GM12878 (cell line): ENCODE measurements at regions not wholly inside any gene's neighbourhood (a gene's known extent, or its start where the extent isn't known, plus 50 kb on each side); places are given as distances from the start of the nearest gene placed in this dataset.

Experiments
- ATAC-seq: fragments of 200-7000 bp; cut with Tn5 transposase; 3 replicates; pipeline ENCODE4 v1.9.1; 2020; ENCODE audit warnings: mild to moderate bottlenecking, moderate library complexity
- BruUV-seq: library from RNA; stranded (reverse); fragments of 400-500 nt; replicated peaks from 2 replicates; lab custom pipeline; 2021; lab: Mats Ljungman, UMichigan
- CTCF ChIA-PET: fragments of 300-600 bp; sonication (Branson Sonifier 250); formaldehyde crosslinking; extraction: SDS; loops from one replicate; lab custom pipeline; 2021; ENCODE audit warnings: inconsistent platforms; lab: Yijun Ruan, JAX
- POLR2A ChIA-PET: fragments of 350-600 bp; formaldehyde crosslinking; extraction: SDS; loops from one replicate; lab custom pipeline; 2021; ENCODE audit warnings: inconsistent platforms; lab: Charles Lee
- RAD21 ChIA-PET: fragments of 300-600 bp; sonication (Branson Sonifier 250); formaldehyde crosslinking; loops from one replicate; lab custom pipeline; 2023; ENCODE audit warnings: antibody characterized with exemption; ENCODE audit not compliant: unreplicated experiment; lab: Charles Lee
- SMC1A ChIA-PET: fragments of 300-600 bp; sonication (Branson Sonifier 250); formaldehyde crosslinking; loops from one replicate; lab custom pipeline; 2023; ENCODE audit not compliant: unreplicated experiment, uncharacterized antibody; lab: Charles Lee
- DNase-seq: peaks from one replicate; pipeline ENCODE4 v3.0.0-alpha.2; 2011; ENCODE audit warnings: low read depth, low spot score
- FAIRE-seq: peaks from 3 replicates; lab custom pipeline; 2011; peaks lifted over from hg19 to GRCh38; lab: Jason Lieb, UNC
- H2AFZ ChIP-seq: 2 replicates; pipeline ENCODE4 v1.6.0; 2011; ENCODE audit warnings: low read depth, low read length, control low read depth; ENCODE audit not compliant: control insufficient read depth
- H3K27ac ChIP-seq: 2 replicates; pipeline ENCODE4 v1.5.1; 2011; ENCODE audit warnings: control low read depth; ENCODE audit not compliant: control insufficient read depth, insufficient read depth
- H3K27me3 ChIP-seq, 2 experiments: replicated peaks in 1 of 2; 2 replicates each; pipeline versions ENCODE4 v1.6.0 to v1.6.1; 2011; ENCODE audit warnings: low read length in 1 of 2; ENCODE audit not compliant: control insufficient read depth in 2 of 2, insufficient read depth in 2 of 2
- H3K36me3 ChIP-seq, 2 experiments: 2 replicates each; pipeline ENCODE4 v1.5.1; 2011; ENCODE audit warnings: low read length in 1 of 2; ENCODE audit not compliant: control insufficient read depth in 2 of 2, insufficient read depth in 2 of 2
- H3K4me1 ChIP-seq: 2 replicates; pipeline ENCODE4 v1.6.1; 2011; ENCODE audit warnings: mild to moderate bottlenecking, low read length, moderate library complexity, mixed read lengths; ENCODE audit not compliant: control insufficient read depth, insufficient read depth
- H3K4me2 ChIP-seq: 2 replicates; pipeline ENCODE4 v1.6.0; 2011; ENCODE audit warnings: control low read depth; ENCODE audit not compliant: control insufficient read depth, insufficient read depth
- H3K4me3 ChIP-seq: fragments of 200-600 bp; sonication (generic); 2 replicates; pipeline ENCODE4 v1.5.1; 2016
- H3K79me2 ChIP-seq: 2 replicates; pipeline ENCODE4 v1.6.0; 2011; ENCODE audit warnings: low read length; ENCODE audit not compliant: control insufficient read depth, insufficient read depth
- H3K9ac ChIP-seq: 2 replicates; pipeline ENCODE4 v1.8.0; 2011; ENCODE audit warnings: low read length, control low read depth, mixed read lengths; ENCODE audit not compliant: control insufficient read depth, insufficient read depth
- H3K9me3 ChIP-seq: replicated peaks from 3 replicates; pipeline ENCODE4 v1.5.1; 2011; ENCODE audit warnings: mild to moderate bottlenecking, low read length; ENCODE audit not compliant: control insufficient read depth, insufficient read depth
- H4K20me1 ChIP-seq: 2 replicates; pipeline ENCODE4 v1.6.0; 2011; ENCODE audit not compliant: control insufficient read depth, insufficient read depth
- ATF7 ChIP-seq: fragments of 450-650 bp; IDR thresholded peaks from 2 replicates; pipeline ENCODE4 v1.6.1; 2016; ENCODE audit warnings: low read depth, mild to moderate bottlenecking
- CREB1 ChIP-seq: IDR thresholded peaks from 2 replicates; pipeline ENCODE4 v1.6.1; 2012; ENCODE audit warnings: low read depth, mild to moderate bottlenecking, inconsistent platforms
- CREM ChIP-seq: IDR thresholded peaks from 2 replicates; pipeline ENCODE4 v1.6.1; 2014; ENCODE audit warnings: antibody characterized with exemption, low read depth
- EGR1 ChIP-seq, 2 experiments: IDR thresholded peaks; 1 replicate in 1 of 2; 2 replicates in 1 of 2; pipeline ENCODE4 v1.6.1; 2011 to 2012; ENCODE audit warnings: low read depth in 2 of 2, low read length in 2 of 2, borderline replicate concordance in 1 of 2, mild to moderate bottlenecking in 1 of 2, moderate library complexity in 1 of 2
- PKNOX1 ChIP-seq: fragments of 450-650 bp; IDR thresholded peaks from 2 replicates; pipeline ENCODE4 v1.6.1; 2016; ENCODE audit warnings: mild to moderate bottlenecking
- PRDM15 ChIP-seq: fragments of 450-650 bp; formaldehyde crosslinking; IDR thresholded peaks from 2 replicates; pipeline ENCODE4 v1.4.0; 2020; ENCODE audit warnings: mild to moderate bottlenecking, moderate library complexity
- ZBED1 ChIP-seq: IDR thresholded peaks from 2 replicates; pipeline ENCODE4 v1.6.1; 2016; ENCODE audit warnings: borderline replicate concordance
- WGBS: methylation state at CpG from one replicate; pipeline ENCODE4 v1.1.6; 2016; ENCODE audit warnings: low lambda C conversion rate; ENCODE audit not compliant: insufficient replicate concordance, insufficient coverage; ENCODE audit errors: missing lambda C conversion rate; 5-methylcytosine and 5-hydroxymethylcytosine counted together
- in situ Hi-C: fragments of 300-500 bp; cut with MboI; formaldehyde crosslinking; loops from 9 replicates; pipeline ENCODE4 v1.14.3; 2018; ENCODE audit warnings: mixed read lengths
- intact Hi-C: fragments of 100-400 bp; cut with micrococcal nuclease; formaldehyde crosslinking; loops from one replicate; pipeline ENCODE4 v1.14.2; 2022; ENCODE audit not compliant: unreplicated experiment
- TF ChIP-seq, protein P1 (sequence below): fragments of 450-650 bp; formaldehyde crosslinking; IDR thresholded peaks from 2 replicates; pipeline ENCODE4 v1.4.0; 2022; ENCODE audit warnings: mild to moderate bottlenecking, moderate library complexity
- TF ChIP-seq, protein P2 (sequence below): fragments of 450-650 bp; IDR thresholded peaks from 2 replicates; pipeline ENCODE4 v1.6.1; 2016; ENCODE audit warnings: mild to moderate bottlenecking, moderate library complexity, borderline replicate concordance

DNA sequence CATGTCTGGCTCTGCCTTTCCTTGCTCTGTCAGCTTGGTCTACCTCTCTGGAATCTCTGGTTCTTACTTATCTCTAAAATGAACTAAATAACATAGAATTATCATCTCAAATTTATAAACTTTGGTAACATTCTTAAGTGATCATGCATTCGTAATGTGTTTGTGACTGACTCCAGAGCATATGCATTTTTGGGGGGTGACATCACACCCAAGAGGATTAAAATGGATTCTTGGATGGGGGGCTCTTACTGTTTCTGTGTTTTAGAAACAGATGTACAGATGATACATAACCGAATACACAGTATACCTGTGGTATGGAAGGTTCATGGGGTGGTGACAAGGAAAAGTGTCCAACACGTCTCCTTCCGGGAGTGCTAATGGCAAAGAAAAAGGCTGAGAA lies 1162.1 kb downstream of the VRK1 start (continued):
- TF ChIP-seq, protein P1, sequence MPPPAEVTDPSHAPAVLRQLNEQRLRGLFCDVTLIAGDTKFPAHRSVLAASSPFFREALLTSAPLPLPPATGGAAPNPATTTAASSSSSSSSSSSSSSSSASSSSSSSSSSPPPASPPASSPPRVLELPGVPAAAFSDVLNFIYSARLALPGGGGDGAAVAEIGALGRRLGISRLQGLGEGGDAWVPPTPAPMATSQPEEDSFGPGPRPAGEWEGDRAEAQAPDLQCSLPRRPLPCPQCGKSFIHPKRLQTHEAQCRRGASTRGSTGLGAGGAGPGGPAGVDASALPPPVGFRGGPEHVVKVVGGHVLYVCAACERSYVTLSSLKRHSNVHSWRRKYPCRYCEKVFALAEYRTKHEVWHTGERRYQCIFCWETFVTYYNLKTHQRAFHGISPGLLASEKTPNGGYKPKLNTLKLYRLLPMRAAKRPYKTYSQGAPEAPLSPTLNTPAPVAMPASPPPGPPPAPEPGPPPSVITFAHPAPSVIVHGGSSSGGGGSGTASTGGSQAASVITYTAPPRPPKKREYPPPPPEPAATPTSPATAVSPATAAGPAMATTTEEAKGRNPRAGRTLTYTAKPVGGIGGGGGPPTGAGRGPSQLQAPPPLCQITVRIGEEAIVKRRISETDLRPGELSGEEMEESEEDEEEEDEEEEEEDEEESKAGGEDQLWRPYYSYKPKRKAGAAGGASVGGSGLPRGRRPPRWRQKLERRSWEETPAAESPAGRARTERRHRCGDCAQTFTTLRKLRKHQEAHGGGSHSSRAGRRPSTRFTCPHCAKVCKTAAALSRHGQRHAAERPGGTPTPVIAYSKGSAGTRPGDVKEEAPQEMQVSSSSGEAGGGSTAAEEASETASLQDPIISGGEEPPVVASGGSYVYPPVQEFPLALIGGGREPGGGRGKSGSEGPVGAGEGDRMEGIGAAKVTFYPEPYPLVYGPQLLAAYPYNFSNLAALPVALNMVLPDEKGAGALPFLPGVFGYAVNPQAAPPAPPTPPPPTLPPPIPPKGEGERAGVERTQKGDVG (CRISPR knock-in tag) = no peak
- TF ChIP-seq ZBED1 (no peak), ATF7 (no peak), CREB1 (no peak)

- ATAC-seq (no peak), DNase-seq (no peak), FAIRE-seq (no peak)
- POLR2A ChIA-PET = no interaction called here
- RAD21 ChIA-PET = no interaction called here
- 21% methylated on average over 4 of the region's 4 CpGs for WGBS
- no TSS peak for BruUV-seq
- no peaks in the 10 kb centered on the region for H3K79me2 ChIP-seq
- no peaks in the 10 kb centered on the region for H3K36me3 ChIP-seq
- no peak overlapping the region for H3K27ac ChIP-seq
- H3K4me2 ChIP-seq = no peak overlapping the region
- H3K27me3 ChIP-seq = no peaks in the 10 kb centered on the region
- H3K9me3 ChIP-seq = no peaks in the 10 kb centered on the region
- CTCF ChIA-PET = no interaction called here
- SMC1A ChIA-PET = no interaction called here
- no peak overlapping the region for H3K9ac ChIP-seq
- no peak overlapping the region for H2AFZ ChIP-seq
- H3K4me3 ChIP-seq = no peak overlapping the region
- intact Hi-C loops (no loop called here), in situ Hi-C loops (no loop called here)
- H3K4me1 ChIP-seq = no peaks in the 10 kb centered on the region
- H4K20me1 ChIP-seq = no peaks in the 10 kb centered on the region
- no peak for TF ChIP-seq PKNOX1
- TF ChIP-seq, protein P2, sequence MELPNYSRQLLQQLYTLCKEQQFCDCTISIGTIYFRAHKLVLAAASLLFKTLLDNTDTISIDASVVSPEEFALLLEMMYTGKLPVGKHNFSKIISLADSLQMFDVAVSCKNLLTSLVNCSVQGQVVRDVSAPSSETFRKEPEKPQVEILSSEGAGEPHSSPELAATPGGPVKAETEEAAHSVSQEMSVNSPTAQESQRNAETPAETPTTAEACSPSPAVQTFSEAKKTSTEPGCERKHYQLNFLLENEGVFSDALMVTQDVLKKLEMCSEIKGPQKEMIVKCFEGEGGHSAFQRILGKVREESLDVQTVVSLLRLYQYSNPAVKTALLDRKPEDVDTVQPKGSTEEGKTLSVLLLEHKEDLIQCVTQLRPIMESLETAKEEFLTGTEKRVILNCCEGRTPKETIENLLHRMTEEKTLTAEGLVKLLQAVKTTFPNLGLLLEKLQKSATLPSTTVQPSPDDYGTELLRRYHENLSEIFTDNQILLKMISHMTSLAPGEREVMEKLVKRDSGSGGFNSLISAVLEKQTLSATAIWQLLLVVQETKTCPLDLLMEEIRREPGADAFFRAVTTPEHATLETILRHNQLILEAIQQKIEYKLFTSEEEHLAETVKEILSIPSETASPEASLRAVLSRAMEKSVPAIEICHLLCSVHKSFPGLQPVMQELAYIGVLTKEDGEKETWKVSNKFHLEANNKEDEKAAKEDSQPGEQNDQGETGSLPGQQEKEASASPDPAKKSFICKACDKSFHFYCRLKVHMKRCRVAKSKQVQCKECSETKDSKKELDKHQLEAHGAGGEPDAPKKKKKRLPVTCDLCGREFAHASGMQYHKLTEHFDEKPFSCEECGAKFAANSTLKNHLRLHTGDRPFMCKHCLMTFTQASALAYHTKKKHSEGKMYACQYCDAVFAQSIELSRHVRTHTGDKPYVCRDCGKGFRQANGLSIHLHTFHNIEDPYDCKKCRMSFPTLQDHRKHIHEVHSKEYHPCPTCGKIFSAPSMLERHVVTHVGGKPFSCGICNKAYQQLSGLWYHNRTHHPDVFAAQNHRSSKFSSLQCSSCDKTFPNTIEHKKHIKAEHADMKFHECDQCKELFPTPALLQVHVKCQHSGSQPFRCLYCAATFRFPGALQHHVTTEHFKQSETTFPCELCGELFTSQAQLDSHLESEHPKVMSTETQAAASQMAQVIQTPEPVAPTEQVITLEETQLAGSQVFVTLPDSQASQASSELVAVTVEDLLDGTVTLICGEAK = no peak
- no peak for TF ChIP-seq CREM
- no peak for TF ChIP-seq EGR1 (IDR thresholded peaks at IDR 0.05; ENCODE audit: borderline replicate concordance in 1 of 2, low read depth in 2 of 2, low read length in 2 of 2)
- TF ChIP-seq PRDM15 (CRISPR knock-in tag) = no peak
Measured at GRCh38 chr14:97960436-97960835, 1163.3 kb downstream of the VRK1 start.
